ENCODE measurements at regions not wholly inside any gene's neighbourhood (a gene's known extent, or its start where the extent isn't known, plus 50 kb on each side); places are given as distances from the start of the nearest gene placed in this dataset.

DNA sequence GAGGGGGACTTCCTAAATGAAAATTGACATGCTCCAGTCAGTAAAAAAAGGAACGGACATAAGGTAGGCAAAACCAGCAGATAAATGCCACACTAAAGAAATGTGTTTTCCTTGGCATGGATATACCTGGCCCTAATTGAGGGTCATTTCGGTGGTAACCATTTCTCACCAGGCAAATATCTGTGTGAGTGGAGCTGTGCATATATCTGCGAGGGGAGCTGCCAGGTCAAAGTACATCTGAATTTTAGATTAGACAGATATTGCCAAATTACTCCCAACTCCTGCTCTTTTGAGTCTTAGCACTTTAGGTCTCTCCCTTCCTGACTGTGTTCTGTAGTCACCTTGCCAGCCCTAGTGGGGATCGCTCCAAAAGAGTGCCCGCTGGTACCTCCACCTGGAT is 204.2 kb downstream of the SH3BP4 start:
- DNase-seq (ENCODE audit: low read depth, low spot score) (no peak), FAIRE-seq (no peak)
- no peak overlapping the region for H3K4me2 ChIP-seq (ENCODE audit: insufficient read depth, low read length)
- H3K27ac ChIP-seq (ENCODE audit: insufficient read depth, low read depth, low read length), result no peak overlapping the region
- POLR2A ChIA-PET, result no interaction called here
- no peaks in the 10 kb centered on the region for H3K36me3 ChIP-seq (ENCODE audit: control insufficient read depth in 2 of 2, extremely low read depth in 1 of 2, insufficient read depth in 2 of 2, low read length in 2 of 2)
- no peaks in the 10 kb centered on the region for H4K20me1 ChIP-seq (replicated peaks; ENCODE audit: control insufficient read depth, extremely low read depth, insufficient read depth, low read length)
- dilution Hi-C loops (cut with MboI; ENCODE audit: extremely low pct_ligation_motif_present, low sequenced_read_pairs), result no loop called here
- no TSS peak for BruUV-seq (replicated peaks)
- H3K9ac ChIP-seq (replicated peaks; ENCODE audit: extremely low read depth, insufficient read depth, low read length), result no peak overlapping the region
- no peaks in the 10 kb centered on the region for H3K9me3 ChIP-seq (replicated peaks; ENCODE audit: control insufficient read depth, insufficient read depth, low read length)
- no peaks in the 10 kb centered on the region for H3K4me1 ChIP-seq (ENCODE audit: control insufficient read depth, extremely low read depth, insufficient read depth, low read length)
- TF ChIP-seq MYC (IDR thresholded peaks at IDR 0.05; ENCODE audit: low read depth, low read length) (no peak), FOS (IDR thresholded peaks at IDR 0.05; ENCODE audit: borderline replicate concordance, insufficient read depth, low read length) (no peak), POLR2AphosphoS5 (IDR thresholded peaks at IDR 0.05; ENCODE audit: insufficient read depth, low read depth, low read length) (no peak), JUN (IDR thresholded peaks at IDR 0.05; ENCODE audit: borderline replicate concordance, insufficient read depth, insufficient read length, low read depth) (no peak), POLR2A (IDR thresholded peaks at IDR 0.05; ENCODE audit: low read depth, low read length) (no peak), EZH2 (IDR thresholded peaks at IDR 0.05; ENCODE audit: borderline replicate concordance, low read depth, low read length, severe bottlenecking) (no peak), GATA2 (IDR thresholded peaks at IDR 0.05; ENCODE audit: insufficient read depth, insufficient read length, low read depth, low read length) (no peak)
- TF ChIP-seq, protein P1, sequence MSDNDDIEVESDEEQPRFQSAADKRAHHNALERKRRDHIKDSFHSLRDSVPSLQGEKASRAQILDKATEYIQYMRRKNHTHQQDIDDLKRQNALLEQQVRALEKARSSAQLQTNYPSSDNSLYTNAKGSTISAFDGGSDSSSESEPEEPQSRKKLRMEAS (IDR thresholded peaks at IDR 0.05; ENCODE audit: insufficient read depth, insufficient read length), result no peak
- TF ChIP-seq, protein P2, sequence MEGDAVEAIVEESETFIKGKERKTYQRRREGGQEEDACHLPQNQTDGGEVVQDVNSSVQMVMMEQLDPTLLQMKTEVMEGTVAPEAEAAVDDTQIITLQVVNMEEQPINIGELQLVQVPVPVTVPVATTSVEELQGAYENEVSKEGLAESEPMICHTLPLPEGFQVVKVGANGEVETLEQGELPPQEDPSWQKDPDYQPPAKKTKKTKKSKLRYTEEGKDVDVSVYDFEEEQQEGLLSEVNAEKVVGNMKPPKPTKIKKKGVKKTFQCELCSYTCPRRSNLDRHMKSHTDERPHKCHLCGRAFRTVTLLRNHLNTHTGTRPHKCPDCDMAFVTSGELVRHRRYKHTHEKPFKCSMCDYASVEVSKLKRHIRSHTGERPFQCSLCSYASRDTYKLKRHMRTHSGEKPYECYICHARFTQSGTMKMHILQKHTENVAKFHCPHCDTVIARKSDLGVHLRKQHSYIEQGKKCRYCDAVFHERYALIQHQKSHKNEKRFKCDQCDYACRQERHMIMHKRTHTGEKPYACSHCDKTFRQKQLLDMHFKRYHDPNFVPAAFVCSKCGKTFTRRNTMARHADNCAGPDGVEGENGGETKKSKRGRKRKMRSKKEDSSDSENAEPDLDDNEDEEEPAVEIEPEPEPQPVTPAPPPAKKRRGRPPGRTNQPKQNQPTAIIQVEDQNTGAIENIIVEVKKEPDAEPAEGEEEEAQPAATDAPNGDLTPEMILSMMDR (IDR thresholded peaks at IDR 0.05; ENCODE audit: extremely low read depth in 1 of 2, insufficient read depth in 1 of 2, low read depth in 1 of 2, low read length in 2 of 2), result no peak
- no peak overlapping the region for H3K4me3 ChIP-seq (replicated peaks in 1 of 3; ENCODE audit: insufficient read depth in 1 of 3, low read depth in 1 of 3, low read length in 3 of 3)
- no peaks in the 10 kb centered on the region for H3K9me1 ChIP-seq (replicated peaks; ENCODE audit: control insufficient read depth, extremely low read depth, insufficient read depth, low read length)
- H3K79me2 ChIP-seq (ENCODE audit: control insufficient read depth, insufficient read depth, low read length), result no peaks in the 10 kb centered on the region
- intact Hi-C loops (cut with micrococcal nuclease), result no loop called here
- H2AFZ ChIP-seq (ENCODE audit: low read depth, low read length), result no peak overlapping the region
- CTCF ChIA-PET, result no interaction called here
- no peaks in the 10 kb centered on the region for H3K27me3 ChIP-seq (ENCODE audit: control insufficient read depth in 2 of 2, insufficient read depth in 2 of 2, low read length in 2 of 2)
